Pancreas (tissue), 10 donors: ENCODE measurements at regions not wholly inside any gene's neighbourhood (a gene's known extent, or its start where the extent isn't known, plus 50 kb on each side); places are given as distances from the start of the nearest gene placed in this dataset.

Experiments
- ATAC-seq, 4 donors: fragments of 200-7000 bp; cut with Tn5 transposase; one replicate each; pipeline versions ENCODE4 v1.8.0 to v1.9.1; 2020; ENCODE audit warnings: mild to moderate bottlenecking in 4 of 4, moderate library complexity in 4 of 4
- DNase-seq, 6 donors: peaks; one replicate each; pipeline ENCODE4 v3.0.0-alpha.2; 2020
- FAIRE-seq: peaks from 2 replicates; lab custom pipeline; 2012; peaks lifted over from hg19 to GRCh38; lab: Jason Lieb, UNC
- H3K27ac ChIP-seq, 4 donors: fragments of 200-600 bp; sonication (generic); 1 replicate in 3 of 4; 2 replicates in 1 of 4; pipeline versions ENCODE4 v1.5.0 to v1.8.0; 2020
- H3K27me3 ChIP-seq, 4 donors: fragments of 200-600 bp; one replicate each; pipeline ENCODE4 v1.8.0; 2021
- H3K36me3 ChIP-seq, 3 donors: fragments of 200-600 bp; sonication (generic) in 1 of 3; one replicate each; pipeline versions ENCODE4 v1.5.0 to v1.8.0; 2020 to 2021
- H3K4me1 ChIP-seq, 3 donors: fragments of 200-600 bp; one replicate each; pipeline ENCODE4 v1.8.0; 2021
- H3K4me3 ChIP-seq, 4 donors: fragments of 200-600 bp; sonication (generic) in 2 of 4; one replicate each; pipeline versions ENCODE4 v1.5.0 to v1.8.0; 2020 to 2021
- H3K9me3 ChIP-seq, 4 donors: fragments of 200-600 bp; one replicate each; pipeline ENCODE4 v1.8.0; 2021
- CTCF ChIP-seq, 4 donors: fragments of 200-600 bp; sonication (generic) in 3 of 4; IDR thresholded peaks; one replicate each; pipeline versions ENCODE4 v1.5.0 to v1.8.0; 2021; ENCODE audit warnings: antibody characterized with exemption in 4 of 4
- WGBS, 2 donors: extraction: QIAGEN DNeasy Blood & Tissue Kit; methylation state at CpG; one replicate each; pipeline ENCODE4 v1.1.7; 2013; 5-methylcytosine and 5-hydroxymethylcytosine counted together
- intact Hi-C, 3 donors: fragments of 100-400 bp; cut with DNase I; formaldehyde crosslinking; loops; one replicate each; pipeline versions ENCODE4 v1.11.1 to v1.14.2; 2022
- donor health status: healthy with polysubstance abuse.
- donor health status: DM: no; HTN: no; CAD: no; lungs with moderate emphysema.
- donor health status: DM: no; HTN: no; CAD: no.
- donor health status: control.
- donor health status: control.
- donor health status: Bipolar disorder and iron deficiency.
- donor health status: DM: yes; HTN: yes; CAD: no.
- donor health status: DM: no; HTN: no; CAD: no.
- donor health status: DM: no; HTN: no; CAD: no.
- donor health status: DM: yes; HTN: yes; CAD: no.

DNA sequence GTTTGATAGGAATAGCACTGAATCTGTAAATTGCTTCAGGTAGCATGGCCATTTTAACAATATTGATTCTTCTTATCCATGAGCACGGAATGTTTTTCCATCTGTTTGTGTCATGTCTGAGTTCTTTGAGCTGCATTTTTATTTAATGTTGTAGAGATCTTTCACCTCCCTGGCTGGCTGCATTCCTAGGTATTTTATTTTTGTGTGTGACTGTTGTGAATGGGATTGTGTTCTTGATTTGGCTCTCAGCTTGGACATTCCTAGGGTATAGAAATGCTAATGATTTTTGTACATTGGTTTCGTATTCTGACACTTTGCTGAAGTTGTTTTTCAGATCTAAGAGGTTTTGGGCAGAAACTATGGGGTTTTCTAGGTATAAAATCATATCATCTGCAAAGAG lies 152.9 kb upstream of the CHD1 start:
- no peaks in the 10 kb centered on the region for H3K27me3 ChIP-seq

GRCh38 chr5:99076723-99077640 lies 148.2 kb upstream of the CHD1 start:
- no peak for DNase-seq
- TF ChIP-seq CTCF (IDR thresholded peaks at IDR 0.05), result no peak
- no peak for ATAC-seq
- intact Hi-C loops, result no loop called here
- no peaks in the 10 kb centered on the region for H3K27me3 ChIP-seq
- FAIRE-seq, result no peak
- no peak overlapping the region for H3K27ac ChIP-seq
- H3K9me3 ChIP-seq, result no peaks in the 10 kb centered on the region
- no peak overlapping the region for H3K4me3 ChIP-seq
- no peaks in the 10 kb centered on the region for H3K36me3 ChIP-seq
- 46% methylated on average over 4 of the region's 4 CpGs for WGBS, 2 donors
- H3K4me1 ChIP-seq, result no peaks in the 10 kb centered on the region

More for the DNA sequence above, 152.9 kb upstream of the CHD1 start:
- DNase-seq, result no peak
- Histone ChIP-seq H3K27ac (no peak overlapping the region), H3K9me3 (no peaks in the 10 kb centered on the region), H3K4me3 (no peak overlapping the region), H3K4me1 (no peaks in the 10 kb centered on the region), H3K36me3 (no peaks in the 10 kb centered on the region)
- ATAC-seq, result no peak
- WGBS, 2 donors, result 49 to 50% methylated on average over 2 of the region's 2 CpGs
- no peak for TF ChIP-seq CTCF (IDR thresholded peaks at IDR 0.05)
- intact Hi-C loops, result no loop called here
- no peak for FAIRE-seq

- intact Hi-C loops, result no loop called here
- FAIRE-seq, result no peak
Observed at GRCh38 chr5:99072846-99073245, 144.0 kb upstream of the CHD1 start.

GRCh38 chr5:99070822-99071221 lies 142.0 kb upstream of the CHD1 start:
- TF ChIP-seq CTCF (IDR thresholded peaks at IDR 0.05), result no peak
- Histone ChIP-seq H3K9me3 (no peaks in the 10 kb centered on the region), H3K36me3 (no peaks in the 10 kb centered on the region), H3K27ac (no peak overlapping the region), H3K27me3 (no peaks in the 10 kb centered on the region), H3K4me3 (no peak overlapping the region), H3K4me1 (no peaks in the 10 kb centered on the region)
- DNase-seq (no peak), FAIRE-seq (no peak), ATAC-seq (no peak)
- intact Hi-C loops, result no loop called here
- WGBS, 2 donors, result 37 to 38% methylated on average over 2 of the region's 2 CpGs

More at GRCh38 chr5:99072846-99073245, 144.0 kb upstream of the CHD1 start:
- H3K27ac ChIP-seq, result no peak overlapping the region
- whole genome bisulfite sequencing, 2 donors, result 89% methylated on average over 1 of the region's 1 CpG
- no peak for DNase-seq
- no peak overlapping the region for H3K4me3 ChIP-seq
- no peak for TF ChIP-seq CTCF (IDR thresholded peaks at IDR 0.05)
- H3K36me3 ChIP-seq, result no peaks in the 10 kb centered on the region
- H3K27me3 ChIP-seq, result no peaks in the 10 kb centered on the region
- no peak for ATAC-seq
- no peaks in the 10 kb centered on the region for H3K9me3 ChIP-seq
- H3K4me1 ChIP-seq, result no peaks in the 10 kb centered on the region

DNA sequence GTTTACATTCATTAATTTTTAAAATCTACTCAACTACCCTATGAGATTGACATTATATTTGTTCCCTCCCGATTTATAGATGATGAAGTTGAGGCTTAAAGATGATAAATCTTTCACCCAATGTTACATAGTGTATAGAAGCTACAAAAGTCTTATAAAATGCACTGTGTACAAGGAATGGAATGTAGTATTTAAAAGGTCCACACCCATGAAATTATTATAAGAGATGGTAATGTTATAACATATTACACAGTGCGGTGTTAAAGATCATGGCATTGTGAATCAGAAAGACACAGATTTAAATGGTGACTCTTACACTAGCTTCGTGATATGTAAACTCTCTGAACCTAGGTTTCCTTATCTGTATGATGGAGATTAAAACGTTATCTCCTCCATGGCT lies 141.6 kb upstream of the CHD1 start:
- DNase-seq (no peak), FAIRE-seq (no peak), ATAC-seq (no peak)
- no peak for TF ChIP-seq CTCF (IDR thresholded peaks at IDR 0.05)
- no peaks in the 10 kb centered on the region for H3K4me1 ChIP-seq
- no peak overlapping the region for H3K27ac ChIP-seq
- H3K27me3 ChIP-seq, result no peaks in the 10 kb centered on the region
- no peaks in the 10 kb centered on the region for H3K9me3 ChIP-seq
- WGBS, 2 donors, result 57 to 66% methylated on average over 4 of the region's 4 CpGs
- intact Hi-C loops, result no loop called here
- H3K36me3 ChIP-seq, result no peaks in the 10 kb centered on the region
- H3K4me3 ChIP-seq, result no peak overlapping the region
